Transverse colon (tissue), 4 donors: ENCODE measurements at regions not wholly inside any gene's neighbourhood (a gene's known extent, or its start where the extent isn't known, plus 50 kb on each side); places are given as distances from the start of the nearest gene placed in this dataset.

Experiments
- CTCF ChIP-seq, 5 experiments: fragments of 200-600 bp in 3 of 5; fragments of 450-650 bp in 2 of 5; sonication (generic) in 3 of 5; IDR thresholded peaks; 1 replicate in 2 of 5; 2 replicates in 3 of 5; pipeline ENCODE4 v1.5.1; 2016 to 2017; ENCODE audit warnings: antibody characterized with exemption in 5 of 5, inconsistent platforms in 3 of 5, mild to moderate bottlenecking in 2 of 5, moderate library complexity in 1 of 5
- EP300 ChIP-seq: sonication (generic); formaldehyde crosslinking; IDR thresholded peaks from one replicate; pipeline ENCODE4 v1.6.1; 2017; ENCODE audit warnings: antibody characterized with exemption, low read depth
- POLR2AphosphoS5 ChIP-seq, 3 donors: sonication (generic); formaldehyde crosslinking; IDR thresholded peaks; one replicate each; pipeline ENCODE4 v1.6.1; 2016; ENCODE audit warnings: antibody characterized with exemption in 3 of 3

DNA sequence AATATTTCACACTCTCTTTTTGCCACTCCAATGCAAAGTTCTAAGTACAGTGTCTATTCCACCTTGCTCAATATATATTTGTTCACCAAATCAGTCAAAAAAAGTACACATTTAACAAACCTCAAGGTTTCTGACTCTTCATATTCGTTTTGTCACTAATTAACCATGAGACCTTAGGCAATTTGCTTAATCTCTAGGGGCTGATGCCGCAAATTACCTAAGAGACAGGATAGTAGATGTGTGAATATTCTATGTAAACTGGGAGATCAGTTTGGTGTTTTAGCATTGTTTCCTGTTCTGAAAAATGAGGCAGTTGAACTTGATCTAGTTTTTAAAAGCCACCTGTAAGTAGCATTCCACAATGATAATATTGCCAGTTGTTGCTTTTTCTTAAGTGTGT is 182.5 kb upstream of the KCNH8 start:
- TF ChIP-seq EP300 (no peak), CTCF (IDR thresholded peaks at IDR 0.05) (no peak), POLR2AphosphoS5 (IDR thresholded peaks at IDR 0.05) (no peak)
